Peyer's patch (tissue), 4 donors: ENCODE measurements at regions not wholly inside any gene's neighbourhood (a gene's known extent, or its start where the extent isn't known, plus 50 kb on each side); places are given as distances from the start of the nearest gene placed in this dataset.

Experiments used
- DNase-seq, 3 donors: peaks; one replicate each; pipeline ENCODE4 v3.0.0-alpha.2; 2017 to 2019
- H3K27ac ChIP-seq, 4 donors: fragments of 200-600 bp; sonication (generic); one replicate each; pipeline ENCODE4 v1.5.1; 2016 to 2019
- H3K27me3 ChIP-seq, 2 donors: fragments of 200-600 bp; sonication (generic); one replicate each; pipeline ENCODE4 v1.5.1; 2019
- H3K36me3 ChIP-seq, 3 donors: fragments of 200-600 bp; sonication (generic); one replicate each; pipeline ENCODE4 v1.5.1; 2016 to 2019
- H3K4me1 ChIP-seq, 4 donors: fragments of 200-600 bp; sonication (generic); one replicate each; pipeline ENCODE4 v1.5.1; 2016 to 2019
- H3K4me3 ChIP-seq, 4 donors: fragments of 200-600 bp; sonication (generic); 1 replicate in 3 of 4; 2 replicates in 1 of 4; pipeline ENCODE4 v1.5.1; 2016 to 2019; ENCODE audit warnings: mild to moderate bottlenecking in 1 of 4
- H3K9me3 ChIP-seq, 4 donors: fragments of 200-600 bp; sonication (generic); one replicate each; pipeline ENCODE4 v1.5.1; 2016 to 2019; ENCODE audit warnings: mild to moderate bottlenecking in 1 of 4
- POLR2A ChIP-seq, 2 donors: fragments of 450-650 bp; IDR thresholded peaks; one replicate each; pipeline ENCODE4 v1.5.1; 2017; ENCODE audit warnings: antibody characterized with exemption in 2 of 2, mild to moderate bottlenecking in 2 of 2, moderate library complexity in 2 of 2
- TF ChIP-seq, protein P1 (sequence below), 6 experiments: fragments of 450-650 bp in 4 of 6; fragments of 200-600 bp in 2 of 6; sonication (generic) in 1 of 6; IDR thresholded peaks; one replicate each; pipeline ENCODE4 v1.5.1; 2017 to 2019; ENCODE audit warnings: antibody characterized with exemption in 6 of 6, mild to moderate bottlenecking in 3 of 6, moderate library complexity in 1 of 6

GRCh38 chr15:94875550-94875949 lies 644.2 kb downstream of the MCTP2 start:
- no peak for DNase-seq
- Histone ChIP-seq H3K4me1 (no peaks in the 10 kb centered on the region), H3K27ac (no peak overlapping the region), H3K36me3 (no peaks in the 10 kb centered on the region), H3K4me3 (no peak overlapping the region), H3K27me3 (no peaks in the 10 kb centered on the region), H3K9me3 (no peaks in the 10 kb centered on the region)
- no peak for TF ChIP-seq POLR2A (IDR thresholded peaks at IDR 0.05)
- TF ChIP-seq, protein P1, sequence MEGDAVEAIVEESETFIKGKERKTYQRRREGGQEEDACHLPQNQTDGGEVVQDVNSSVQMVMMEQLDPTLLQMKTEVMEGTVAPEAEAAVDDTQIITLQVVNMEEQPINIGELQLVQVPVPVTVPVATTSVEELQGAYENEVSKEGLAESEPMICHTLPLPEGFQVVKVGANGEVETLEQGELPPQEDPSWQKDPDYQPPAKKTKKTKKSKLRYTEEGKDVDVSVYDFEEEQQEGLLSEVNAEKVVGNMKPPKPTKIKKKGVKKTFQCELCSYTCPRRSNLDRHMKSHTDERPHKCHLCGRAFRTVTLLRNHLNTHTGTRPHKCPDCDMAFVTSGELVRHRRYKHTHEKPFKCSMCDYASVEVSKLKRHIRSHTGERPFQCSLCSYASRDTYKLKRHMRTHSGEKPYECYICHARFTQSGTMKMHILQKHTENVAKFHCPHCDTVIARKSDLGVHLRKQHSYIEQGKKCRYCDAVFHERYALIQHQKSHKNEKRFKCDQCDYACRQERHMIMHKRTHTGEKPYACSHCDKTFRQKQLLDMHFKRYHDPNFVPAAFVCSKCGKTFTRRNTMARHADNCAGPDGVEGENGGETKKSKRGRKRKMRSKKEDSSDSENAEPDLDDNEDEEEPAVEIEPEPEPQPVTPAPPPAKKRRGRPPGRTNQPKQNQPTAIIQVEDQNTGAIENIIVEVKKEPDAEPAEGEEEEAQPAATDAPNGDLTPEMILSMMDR (IDR thresholded peaks at IDR 0.05), result no peak

GRCh38 chr15:94877833-94878232 lies 646.5 kb downstream of the MCTP2 start:
- Histone ChIP-seq H3K27me3 (no peaks in the 10 kb centered on the region), H3K27ac (no peak overlapping the region), H3K36me3 (no peaks in the 10 kb centered on the region), H3K4me1 (no peaks in the 10 kb centered on the region), H3K4me3 (no peak overlapping the region), H3K9me3 (no peaks in the 10 kb centered on the region)
- TF ChIP-seq POLR2A (IDR thresholded peaks at IDR 0.05), result no peak
- TF ChIP-seq, protein P1 (IDR thresholded peaks at IDR 0.05), result no peak
- DNase-seq, result no peak

- H3K27me3 ChIP-seq, result no peaks in the 10 kb centered on the region
- TF ChIP-seq, protein P1 (IDR thresholded peaks at IDR 0.05), result no peak
- no peak for TF ChIP-seq POLR2A (IDR thresholded peaks at IDR 0.05)
- no peak for DNase-seq
- no peak overlapping the region for H3K27ac ChIP-seq
- H3K4me3 ChIP-seq, result no peak overlapping the region
- no peaks in the 10 kb centered on the region for H3K36me3 ChIP-seq
- H3K4me1 ChIP-seq, result no peaks in the 10 kb centered on the region
- H3K9me3 ChIP-seq, result no peaks in the 10 kb centered on the region
Observed at GRCh38 chr15:94882071-94882712, 650.8 kb downstream of the MCTP2 start.

DNA sequence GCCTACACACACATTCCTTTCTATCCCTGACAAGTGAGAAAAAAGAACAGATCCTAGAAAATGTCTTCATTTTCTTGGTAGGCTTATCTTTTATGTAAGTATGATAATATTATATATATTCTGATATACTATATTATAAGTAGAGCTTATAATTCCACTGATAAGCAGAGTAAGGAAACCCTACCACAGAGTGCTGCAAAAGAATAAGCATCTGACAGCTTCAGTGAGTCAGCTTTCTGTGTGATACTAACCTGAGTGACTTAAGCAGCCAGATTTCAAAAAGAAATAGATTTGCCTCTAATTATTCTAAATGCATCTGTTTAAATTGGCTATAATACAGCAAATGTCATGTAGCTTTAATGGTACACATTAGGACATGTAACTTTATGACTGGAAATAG lies 656.0 kb downstream of the MCTP2 start:
- TF ChIP-seq, protein P1 (IDR thresholded peaks at IDR 0.05), result no peak
- no peak for TF ChIP-seq POLR2A (IDR thresholded peaks at IDR 0.05)
- Histone ChIP-seq H3K4me1 (no peaks in the 10 kb centered on the region), H3K27me3 (no peaks in the 10 kb centered on the region), H3K4me3 (no peak overlapping the region), H3K9me3 (no peaks in the 10 kb centered on the region), H3K27ac (no peak overlapping the region), H3K36me3 (no peaks in the 10 kb centered on the region)
- no peak for DNase-seq

DNA sequence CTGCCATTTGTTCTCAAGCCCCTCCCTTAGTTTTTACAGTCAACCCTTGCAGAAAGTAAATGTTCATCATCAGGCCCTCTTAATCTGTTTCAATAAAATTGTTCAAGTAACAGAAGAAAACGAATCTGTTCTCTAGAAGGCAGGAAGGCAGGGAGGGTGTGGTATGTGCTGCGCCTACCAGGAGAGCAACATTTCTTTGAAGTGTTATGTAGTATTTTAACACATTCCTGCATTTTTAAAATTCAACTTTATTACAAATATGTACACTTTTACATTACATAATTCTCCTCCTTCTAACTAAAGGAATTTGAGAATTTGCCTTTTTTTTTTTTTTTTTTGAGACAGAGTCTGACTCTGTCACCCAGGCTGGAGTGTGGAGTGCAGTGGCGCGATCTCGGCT lies 657.8 kb downstream of the MCTP2 start:
- no peak for DNase-seq
- H3K9me3 ChIP-seq, result no peaks in the 10 kb centered on the region
- no peaks in the 10 kb centered on the region for H3K4me1 ChIP-seq
- H3K4me3 ChIP-seq, result no peak overlapping the region
- no peak overlapping the region for H3K27ac ChIP-seq
- TF ChIP-seq POLR2A (IDR thresholded peaks at IDR 0.05), result no peak
- TF ChIP-seq, protein P1 (IDR thresholded peaks at IDR 0.05), result no peak
- no peaks in the 10 kb centered on the region for H3K27me3 ChIP-seq
- H3K36me3 ChIP-seq, result no peaks in the 10 kb centered on the region

- no peak overlapping the region for H3K4me3 ChIP-seq
- no peaks in the 10 kb centered on the region for H3K4me1 ChIP-seq
- H3K36me3 ChIP-seq, result no peaks in the 10 kb centered on the region
- H3K27me3 ChIP-seq, result no peaks in the 10 kb centered on the region
- H3K27ac ChIP-seq, result no peak overlapping the region
- TF ChIP-seq, protein P1 (IDR thresholded peaks at IDR 0.05), result no peak
- no peak for TF ChIP-seq POLR2A (IDR thresholded peaks at IDR 0.05)
- H3K9me3 ChIP-seq, result no peaks in the 10 kb centered on the region
- DNase-seq, result no peak
Observed at GRCh38 chr15:94893091-94893490, 661.7 kb downstream of the MCTP2 start.
